DMS153 treated with DMSO at 0.1 percent for 48 hours (cell line): ENCODE measurements at regions not wholly inside any gene's neighbourhood (a gene's known extent, or its start where the extent isn't known, plus 50 kb on each side); places are given as distances from the start of the nearest gene placed in this dataset.
"Not testable (repeated sequence)": the region's sequence is repeated elsewhere in the genome, so short reads cannot be mapped to it uniquely, and the experiment has no call there.

Experiments
- DNase-seq: peaks from one replicate; lab custom pipeline; 2025; ENCODE audit not compliant: unreplicated experiment; lab: John Stamatoyannopoulos, UW

- no peak for DNase-seq
Observed at GRCh38 chr5:9813305-9813704, 183.2 kb upstream of the TAS2R1 start.

- not testable (repeated sequence) for DNase-seq
Observed at GRCh38 chr5:9807366-9807765, 177.2 kb upstream of the TAS2R1 start.

- DNase-seq = no peak
Observed at GRCh38 chr5:9801908-9802307, 171.8 kb upstream of the TAS2R1 start.

DNA sequence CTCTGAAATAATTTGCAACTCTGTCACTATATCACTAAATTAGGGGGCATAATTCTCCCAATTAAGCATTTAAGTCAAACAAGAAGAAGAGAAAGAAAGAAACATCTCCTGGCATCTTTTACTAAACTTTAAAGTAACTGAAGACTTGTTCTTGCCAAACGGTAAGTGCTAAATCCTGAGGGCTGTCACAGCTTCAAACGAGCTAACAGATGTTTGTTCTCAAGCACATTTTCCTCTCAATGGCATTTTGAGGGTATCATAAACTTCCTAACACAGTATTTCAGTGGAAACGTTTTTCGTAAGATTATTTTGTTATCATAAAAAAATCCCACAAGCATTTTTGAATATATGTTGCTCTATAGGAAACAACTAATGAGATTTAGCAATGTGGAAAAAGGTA is 169.5 kb upstream of the TAS2R1 start:
- no peak for DNase-seq

- no peak for DNase-seq
Observed at GRCh38 chr5:9790276-9790675, 160.1 kb upstream of the TAS2R1 start.

GRCh38 chr5:9789777-9790176 is 159.6 kb upstream of the TAS2R1 start:
- no peak for DNase-seq

DNA sequence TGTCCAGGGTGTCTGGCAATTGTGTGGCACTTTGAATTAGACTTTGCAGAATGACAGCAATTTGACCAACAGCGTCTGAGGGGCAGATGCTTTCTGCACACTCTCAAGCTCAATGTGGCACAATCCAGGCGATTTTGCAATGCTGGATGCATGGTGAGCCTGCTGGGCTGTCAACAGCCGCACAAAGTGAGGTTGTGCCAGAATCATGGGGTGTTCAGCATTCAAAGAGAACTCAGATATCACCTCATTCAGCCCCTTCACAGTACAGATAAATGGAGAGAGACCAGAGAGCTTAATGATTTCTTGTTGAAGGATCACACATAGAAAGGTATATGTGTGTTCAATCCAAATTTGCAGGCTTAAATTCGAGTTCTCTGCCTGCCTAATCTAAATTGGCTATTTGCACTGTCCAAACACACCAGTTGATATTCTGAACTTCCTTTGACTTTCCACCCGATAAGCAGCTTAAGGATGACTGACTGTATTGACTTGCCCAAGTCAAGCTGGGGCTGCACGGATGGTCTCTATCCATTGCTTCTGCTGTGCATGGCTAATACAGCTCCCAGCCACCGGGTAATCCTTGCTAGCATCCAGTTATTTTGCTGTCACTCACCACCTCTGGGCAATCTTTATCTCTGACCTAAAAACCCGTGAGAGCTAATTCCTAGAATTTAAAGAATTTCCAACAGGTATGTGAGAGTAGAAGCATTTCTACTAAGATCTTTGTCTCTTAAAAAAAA is 157.9 kb upstream of the TAS2R1 start:
- no peak for DNase-seq

DNA sequence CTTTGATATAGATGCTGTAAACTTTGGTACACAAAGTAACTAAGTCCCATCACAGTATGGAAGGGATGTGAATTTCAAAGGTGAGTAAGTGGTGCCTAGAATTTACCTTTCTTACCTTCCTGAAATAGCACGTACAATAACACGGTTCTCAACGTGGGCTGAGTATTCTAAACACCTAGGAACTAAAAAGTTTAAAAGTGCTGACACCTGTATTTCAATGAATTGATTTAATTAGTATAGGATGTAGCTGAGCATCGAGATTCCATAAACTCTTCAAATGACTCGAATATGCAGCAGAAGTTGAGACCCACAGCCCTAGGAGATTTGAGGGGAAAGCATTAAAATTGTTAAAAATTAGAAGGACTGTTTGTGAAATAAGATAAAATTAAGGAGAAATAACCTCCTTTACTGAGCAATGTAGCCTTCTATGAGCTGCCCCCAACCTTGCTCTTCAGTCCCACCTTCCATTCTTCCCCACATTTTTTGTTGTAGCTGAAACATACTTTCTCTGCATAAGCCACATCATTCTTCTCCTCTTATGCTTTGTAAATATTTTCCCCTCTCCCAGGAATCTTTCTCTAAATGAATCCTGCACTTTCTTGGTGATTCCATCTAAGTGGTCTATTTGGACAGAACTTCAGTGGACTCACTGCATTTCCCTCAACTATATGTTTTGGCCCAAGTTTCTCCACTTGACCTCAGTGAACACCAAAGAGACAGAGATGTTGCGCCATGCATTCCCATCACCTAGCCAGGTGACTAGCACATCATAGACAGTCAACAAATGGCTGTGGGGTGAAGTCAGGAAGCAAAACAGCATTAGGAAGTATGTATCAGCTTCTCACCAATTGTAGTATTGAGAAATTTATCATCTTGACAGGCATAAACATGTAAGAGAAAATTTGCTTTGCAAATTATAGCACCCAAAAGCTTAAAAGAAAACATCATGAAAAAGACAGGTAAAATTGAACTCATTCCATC is 156.5 kb upstream of the TAS2R1 start:
- DNase-seq = no peak

GRCh38 chr5:9785751-9786150 is 155.6 kb upstream of the TAS2R1 start:
- no peak for DNase-seq

DNA sequence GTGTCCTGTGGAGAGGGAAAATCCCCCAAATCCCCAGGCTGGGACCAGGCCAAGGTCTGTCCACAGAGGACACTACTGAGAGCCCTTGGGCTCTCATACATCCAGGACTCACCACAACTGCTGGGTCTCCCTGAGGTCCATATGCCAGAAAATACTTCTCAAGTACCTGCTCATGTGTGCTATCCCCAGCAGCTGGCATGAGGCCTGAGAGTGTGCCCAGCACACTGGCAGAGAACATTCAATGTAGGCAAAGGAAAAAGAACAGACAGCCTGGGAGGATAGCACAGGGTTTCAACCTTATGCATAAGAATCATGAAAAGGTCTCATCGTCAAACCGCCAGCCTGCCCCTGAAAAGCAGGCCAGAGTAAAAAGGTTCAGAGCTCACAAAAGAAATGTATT is 154.1 kb upstream of the TAS2R1 start:
- DNase-seq = no peak

DNA sequence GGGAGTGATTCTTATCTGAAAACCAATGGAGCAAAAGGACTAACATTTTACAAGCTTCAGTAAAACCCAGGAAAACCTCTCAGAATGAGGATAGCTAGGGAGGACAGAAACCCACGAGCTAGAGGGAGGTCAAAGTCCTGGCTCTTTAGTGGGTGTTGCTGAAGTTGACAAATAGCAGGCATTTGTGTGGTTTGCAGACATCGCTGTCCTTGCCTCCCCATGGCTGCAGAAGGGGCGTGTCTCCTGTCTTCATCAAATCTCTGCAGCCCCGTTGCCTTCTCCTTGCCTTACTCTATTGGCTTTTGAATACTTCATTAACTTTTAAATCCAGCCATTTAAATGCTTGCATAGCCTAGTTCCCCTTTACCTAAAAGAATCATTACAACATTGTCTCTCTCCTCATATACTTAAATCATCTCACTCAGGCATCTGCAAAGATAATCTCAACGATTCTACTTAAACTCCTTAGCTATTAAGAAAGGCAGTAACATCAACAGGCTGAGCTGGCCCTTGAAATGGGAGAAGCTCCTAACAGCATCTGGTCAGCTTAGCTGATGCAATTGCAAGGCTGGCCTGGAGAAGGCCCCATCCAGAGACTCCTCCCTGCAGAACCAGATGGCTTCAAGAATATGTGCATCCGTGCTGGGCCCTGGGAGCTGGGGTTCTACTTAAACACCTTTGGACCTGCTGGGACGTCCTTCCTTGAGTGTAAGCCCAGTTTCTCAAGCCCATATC is 152.8 kb upstream of the TAS2R1 start:
- DNase-seq = no peak

DNA sequence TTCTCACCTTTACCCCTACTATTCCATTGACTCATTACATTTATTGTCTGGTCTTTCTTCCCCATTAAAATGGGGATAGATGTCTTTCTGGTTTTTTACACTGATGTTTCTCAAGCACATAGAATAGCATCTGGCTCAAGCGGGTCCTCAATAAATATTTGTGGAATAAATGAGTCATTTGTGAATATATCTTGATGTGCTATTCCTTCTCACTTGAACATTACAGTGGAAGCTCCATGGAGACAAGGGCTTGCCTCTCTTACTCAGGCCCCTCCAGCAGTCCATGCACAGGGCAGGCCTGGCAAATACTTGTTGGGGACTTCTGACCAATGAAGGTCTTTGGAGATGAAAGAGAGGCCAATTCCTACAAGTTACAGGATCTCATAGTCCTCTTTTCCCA is 151.7 kb upstream of the TAS2R1 start:
- no peak for DNase-seq

- DNase-seq = no peak
Observed at GRCh38 chr5:9781275-9781674, 151.1 kb upstream of the TAS2R1 start.

DNA sequence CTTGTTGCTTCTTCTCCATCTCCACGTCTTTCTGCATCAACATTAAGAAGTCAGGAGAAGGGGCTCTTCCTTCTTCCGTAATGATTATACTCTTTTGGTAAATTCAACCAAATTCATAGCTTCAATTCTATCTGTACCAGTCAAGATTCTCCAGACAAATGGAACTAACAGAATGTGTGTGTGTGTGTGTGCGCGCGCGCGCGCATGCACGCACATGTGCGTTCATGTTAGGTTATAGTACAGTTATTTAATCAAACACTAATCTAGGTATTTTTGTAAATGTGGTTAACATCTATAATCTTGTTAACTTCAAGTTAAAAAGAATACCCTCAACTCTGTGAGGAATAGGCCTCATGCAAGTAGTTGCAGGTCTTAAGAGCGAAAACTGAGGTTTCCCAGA is 150.3 kb upstream of the TAS2R1 start:
- DNase-seq = no peak

GRCh38 chr5:9776525-9776924 is 146.4 kb upstream of the TAS2R1 start:
- DNase-seq = no peak

GRCh38 chr5:9775339-9775738 is 145.2 kb upstream of the TAS2R1 start:
- DNase-seq = no peak

GRCh38 chr5:9774472-9775079 is 144.4 kb upstream of the TAS2R1 start:
- DNase-seq = no peak

- no peak for DNase-seq
Observed at GRCh38 chr5:9771079-9771478, 140.9 kb upstream of the TAS2R1 start.

DNA sequence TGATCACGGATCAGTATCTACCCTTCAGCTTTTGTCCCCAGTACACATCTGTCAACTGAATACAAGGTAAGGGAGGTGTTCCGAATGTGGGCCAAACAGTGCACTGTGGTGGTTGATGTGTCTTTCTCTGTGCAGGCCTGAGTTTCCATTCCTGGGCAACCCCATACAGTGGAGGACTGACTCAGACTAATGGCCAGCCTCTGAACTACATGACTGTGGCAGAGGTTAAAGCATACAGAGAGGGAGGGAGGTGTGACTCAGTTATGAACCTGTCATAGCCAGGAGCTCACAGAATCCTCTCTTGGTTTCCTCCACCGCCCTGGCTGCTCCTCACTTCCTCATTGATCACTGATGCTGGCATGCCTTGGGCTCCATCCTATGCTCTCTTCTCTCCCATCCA is 136.4 kb upstream of the TAS2R1 start:
- no peak for DNase-seq

DNA sequence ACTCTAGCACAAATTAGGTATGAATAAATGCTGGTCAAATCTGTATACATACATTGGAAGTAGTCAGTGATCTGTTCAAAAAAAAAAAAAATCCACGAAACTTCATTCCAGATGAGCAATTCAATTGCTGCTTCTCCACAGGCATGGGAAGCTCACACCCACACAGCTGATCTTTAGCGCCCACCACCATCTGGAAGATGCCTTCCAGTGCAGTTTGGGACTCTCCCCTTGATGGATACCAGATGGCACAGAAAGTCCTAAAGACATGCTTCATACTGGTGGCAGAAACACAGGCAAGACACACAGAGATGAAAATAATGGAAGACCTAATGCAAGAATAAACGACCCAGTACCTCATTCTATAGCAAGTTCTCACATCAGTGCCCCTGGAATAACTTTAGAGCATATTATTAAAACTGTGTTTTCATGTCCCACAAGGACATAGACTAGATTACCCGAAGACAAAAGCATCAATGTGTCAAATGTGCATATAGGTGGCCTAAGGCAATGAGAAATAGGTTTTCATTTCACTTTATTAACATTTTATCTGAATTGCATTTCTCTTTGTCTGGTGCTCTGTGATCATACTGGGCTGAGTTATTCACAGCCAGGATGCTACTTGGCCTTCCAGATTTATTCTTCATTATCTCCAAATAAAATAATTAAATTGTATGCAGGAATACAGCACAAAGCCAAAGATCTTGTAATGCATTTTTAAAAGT is 135.4 kb upstream of the TAS2R1 start:
- DNase-seq = no peak
